CD14-positive monocyte (primary cell): ENCODE measurements at regions not wholly inside any gene's neighbourhood (a gene's known extent, or its start where the extent isn't known, plus 50 kb on each side); places are given as distances from the start of the nearest gene placed in this dataset.

Experiments used
- DNase-seq, 3 donors: peaks; one replicate each; pipeline ENCODE4 v3.0.0-alpha.2; 2011 to 2022
- H2AFZ ChIP-seq: 2 replicates; pipeline ENCODE4 v1.6.0; 2012; ENCODE audit warnings: mild to moderate bottlenecking, low read depth, low read length, inconsistent platforms; ENCODE audit not compliant: insufficient read depth, poor library complexity, severe bottlenecking
- H3K27ac ChIP-seq, 2 donors: 1 replicate in 1 of 2; 2 replicates in 1 of 2; pipeline ENCODE4 v1.5.1; 2012 to 2013; ENCODE audit warnings: low read length in 2 of 2, control low read depth in 1 of 2, inconsistent platforms in 1 of 2, low read depth in 1 of 2, mild to moderate bottlenecking in 1 of 2
- H3K27me3 ChIP-seq, 2 donors: one replicate each; pipeline versions ENCODE4 v1.6.0 to v1.6.1; 2011 to 2013; ENCODE audit warnings: low read length in 2 of 2; ENCODE audit not compliant: control insufficient read depth in 2 of 2, insufficient read depth in 2 of 2
- H3K36me3 ChIP-seq, 2 donors: replicated peaks in 1 of 2; 1 replicate in 1 of 2; 2 replicates in 1 of 2; pipeline versions ENCODE4 v1.5.1 to v1.6.1; 2012 to 2013; ENCODE audit warnings: low read length in 2 of 2, control low read depth in 1 of 2, inconsistent platforms in 1 of 2, mild to moderate bottlenecking in 1 of 2; ENCODE audit not compliant: insufficient read depth in 2 of 2, control insufficient read depth in 1 of 2
- H3K4me1 ChIP-seq, 2 donors: 1 replicate in 1 of 2; 2 replicates in 1 of 2; pipeline versions ENCODE4 v1.5.1 to v1.6.1; 2012 to 2013; ENCODE audit warnings: low read length in 2 of 2, control low read depth in 1 of 2, inconsistent platforms in 1 of 2, mild to moderate bottlenecking in 1 of 2, moderate library complexity in 1 of 2; ENCODE audit not compliant: insufficient read depth in 2 of 2, control insufficient read depth in 1 of 2
- H3K4me2 ChIP-seq: replicated peaks from 2 replicates; pipeline ENCODE3; 2012; ENCODE audit warnings: low read length, moderate library complexity, mild to moderate bottlenecking; ENCODE audit not compliant: poor library complexity, severe bottlenecking; ENCODE audit errors: extremely low read depth
- H3K4me3 ChIP-seq, 3 experiments: fragments of 200-600 bp in 1 of 3; sonication (generic) in 1 of 3; replicated peaks in 1 of 3; 1 replicate in 2 of 3; 2 replicates in 1 of 3; pipeline ENCODE4 v1.5.1; 2011 to 2013; ENCODE audit warnings: low read length in 3 of 3, mild to moderate bottlenecking in 3 of 3, control low read depth in 2 of 3, low read depth in 2 of 3, inconsistent platforms in 1 of 3, moderate library complexity in 1 of 3
- H3K79me2 ChIP-seq: 2 replicates; pipeline ENCODE4 v1.6.0; 2012; ENCODE audit warnings: mild to moderate bottlenecking, control low read depth, inconsistent platforms, low read length, moderate library complexity; ENCODE audit not compliant: insufficient read depth
- H3K9ac ChIP-seq: 2 replicates; pipeline ENCODE4 v1.6.0; 2017; ENCODE audit warnings: low read length, mild to moderate bottlenecking; ENCODE audit not compliant: insufficient read depth, poor library complexity, severe bottlenecking
- H3K9me3 ChIP-seq, 2 donors: replicated peaks in 1 of 2; 1 replicate in 1 of 2; 2 replicates in 1 of 2; pipeline versions ENCODE4 v1.5.1 to v1.6.1; 2012 to 2013; ENCODE audit warnings: low read length in 2 of 2, control low read depth in 1 of 2; ENCODE audit not compliant: control insufficient read depth in 1 of 2, insufficient read depth in 1 of 2
- H4K20me1 ChIP-seq: 2 replicates; pipeline ENCODE4 v1.6.0; 2012; ENCODE audit warnings: mild to moderate bottlenecking, low read length, control low read depth, moderate library complexity; ENCODE audit not compliant: insufficient read depth
- H3K27ac Mint-ChIP-seq, 7 donors: one replicate each; pipeline ENCODE4 v1.8.0; 2020; ENCODE audit warnings: mild to moderate bottlenecking in 7 of 7, mixed read lengths in 7 of 7, moderate library complexity in 6 of 7, inconsistent platforms in 2 of 7
- H3K27me3 Mint-ChIP-seq, 3 donors: one replicate each; pipeline ENCODE4 v1.8.0; 2021 to 2022; ENCODE audit warnings: low read depth in 3 of 3, mild to moderate bottlenecking in 3 of 3, mixed read lengths in 3 of 3, moderate library complexity in 3 of 3, inconsistent platforms in 1 of 3
- H3K36me3 Mint-ChIP-seq, 2 donors: one replicate each; pipeline ENCODE4 v1.8.0; 2020; ENCODE audit warnings: mixed read lengths in 2 of 2, inconsistent platforms in 1 of 2, mild to moderate bottlenecking in 1 of 2
- H3K4me1 Mint-ChIP-seq: one replicate; pipeline ENCODE4 v1.8.0; 2020; ENCODE audit warnings: mild to moderate bottlenecking, mixed read lengths
- H3K4me3 Mint-ChIP-seq, 2 donors: one replicate each; pipeline ENCODE4 v1.8.0; 2020; ENCODE audit warnings: mild to moderate bottlenecking in 2 of 2, mixed read lengths in 2 of 2, moderate library complexity in 1 of 2
- H3K9me3 Mint-ChIP-seq, 7 donors: one replicate each; pipeline ENCODE4 v1.8.0; 2020 to 2022; ENCODE audit warnings: mixed read lengths in 7 of 7, mild to moderate bottlenecking in 6 of 7, moderate library complexity in 6 of 7, inconsistent platforms in 2 of 7
- CTCF ChIP-seq: fragments of 200-600 bp; IDR thresholded peaks from one replicate; pipeline ENCODE4 v1.8.0; 2022; ENCODE audit warnings: antibody characterized with exemption, mild to moderate bottlenecking
- WGBS: methylation state at CpG from one replicate; pipeline ENCODE4 v1.1.5; 2013; ENCODE audit warnings: missing lambda C conversion rate; ENCODE audit not compliant: insufficient coverage; 5-methylcytosine and 5-hydroxymethylcytosine counted together
- intact Hi-C, 2 donors: fragments of 100-400 bp; cut with micrococcal nuclease; formaldehyde crosslinking; loops; one replicate each; pipeline versions ENCODE4 v1.15.0 to v1.15.1; 2023

- Histone ChIP-seq H3K36me3 (no peaks in the 10 kb centered on the region), H3K27me3 (no peaks in the 10 kb centered on the region), H3K4me2 (no peak overlapping the region), H3K79me2 (no peaks in the 10 kb centered on the region), H3K9ac (no peak overlapping the region), H2AFZ (no peak overlapping the region), H3K27ac (no peak overlapping the region), H4K20me1 (no peaks in the 10 kb centered on the region), H3K4me1 (no peaks in the 10 kb centered on the region), H3K4me3 (no peak overlapping the region), H3K9me3 (no peaks in the 10 kb centered on the region)
- peaks cover 0 to 8% (median 1%) of the 10 kb centered on the region in 3 donors for H3K27me3 Mint-ChIP-seq
- DNase-seq, result no peak
- H3K27ac Mint-ChIP-seq, result peak overlapping the region in 1 of 7 donors; percentile 5
- H3K4me3 Mint-ChIP-seq, result no peak overlapping the region
- H3K9me3 Mint-ChIP-seq, result peaks cover 0 to 4% (median 0%) of the 10 kb centered on the region in 7 donors
- intact Hi-C loops, result no loop called here
- H3K36me3 Mint-ChIP-seq, result no peaks in the 10 kb centered on the region
- no peaks in the 10 kb centered on the region for H3K4me1 Mint-ChIP-seq
- TF ChIP-seq CTCF, result no peak
- WGBS, result no CpG with 5 or more reads among the region's 3 CpGs
Measured at GRCh38 chr15:47577461-47577860, 139.8 kb upstream of the SEMA6D start.

GRCh38 chr15:47582233-47582632, 135.1 kb upstream of the SEMA6D start:
- WGBS, result 100% methylated on average over 1 of the region's 4 CpGs
- Mint-ChIP-seq H3K27me3 (peaks cover 0 to 3% (median 3%) of the 10 kb centered on the region in 3 donors), H3K36me3 (no peaks in the 10 kb centered on the region), H3K9me3 (peaks cover 0 to 7% (median 0%) of the 10 kb centered on the region in 7 donors), H3K4me3 (no peak overlapping the region), H3K27ac (no peak overlapping the region), H3K4me1 (no peaks in the 10 kb centered on the region)
- intact Hi-C loops, result no loop called here
- H3K4me2 ChIP-seq, result no peak overlapping the region
- H3K79me2 ChIP-seq, result no peaks in the 10 kb centered on the region
- no peak overlapping the region for H2AFZ ChIP-seq
- H4K20me1 ChIP-seq, result no peaks in the 10 kb centered on the region
- DNase-seq, result no peak
- no peak overlapping the region for H3K27ac ChIP-seq
- no peaks in the 10 kb centered on the region for H3K4me1 ChIP-seq
- no peaks in the 10 kb centered on the region for H3K27me3 ChIP-seq
- no peak for TF ChIP-seq CTCF
- H3K9ac ChIP-seq, result no peak overlapping the region
- H3K4me3 ChIP-seq, result no peak overlapping the region
- no peaks in the 10 kb centered on the region for H3K36me3 ChIP-seq
- H3K9me3 ChIP-seq, result no peaks in the 10 kb centered on the region
